H9 (cell line): ENCODE measurements at regions not wholly inside any gene's neighbourhood (a gene's known extent, or its start where the extent isn't known, plus 50 kb on each side); places are given as distances from the start of the nearest gene placed in this dataset.

ENCODE experiments used
- DNase-seq: peaks from one replicate; pipeline ENCODE4 v3.0.0-alpha.2; 2017
- H2AFZ ChIP-seq: one replicate; pipeline ENCODE4 v1.6.1; 2013; ENCODE audit warnings: mild to moderate bottlenecking, low read length, control low read depth, moderate library complexity
- H2AK5ac ChIP-seq: 2 replicates; pipeline ENCODE4 v1.6.1; 2013; ENCODE audit warnings: low read length, control low read depth, mixed read lengths; ENCODE audit not compliant: insufficient read length
- H2BK120ac ChIP-seq: one replicate; pipeline ENCODE4 v1.6.1; 2013; ENCODE audit warnings: low read depth, mild to moderate bottlenecking, low read length, control low read depth, inconsistent platforms; ENCODE audit not compliant: poor library complexity, severe bottlenecking
- H2BK12ac ChIP-seq: 2 replicates; pipeline ENCODE4 v1.6.1; 2013; ENCODE audit warnings: low read length, control low read depth, mixed read lengths, low read depth; ENCODE audit not compliant: insufficient read length
- H2BK15ac ChIP-seq: 2 replicates; pipeline ENCODE4 v1.6.1; 2013; ENCODE audit warnings: low read depth, low read length, control low read depth
- H2BK20ac ChIP-seq: one replicate; pipeline ENCODE4 v1.6.1; 2013; ENCODE audit warnings: low read depth, mild to moderate bottlenecking, low read length, control low read depth, inconsistent platforms; ENCODE audit not compliant: poor library complexity, severe bottlenecking
- H2BK5ac ChIP-seq: 2 replicates; pipeline ENCODE4 v1.6.1; 2013; ENCODE audit warnings: low read length, control low read depth, mixed read lengths; ENCODE audit not compliant: insufficient read length
- H3K14ac ChIP-seq: 2 replicates; pipeline ENCODE4 v1.6.1; 2013; ENCODE audit warnings: low read length, control low read depth; ENCODE audit not compliant: insufficient read depth
- H3K18ac ChIP-seq: 2 replicates; pipeline ENCODE4 v1.6.1; 2013; ENCODE audit warnings: low read depth, mild to moderate bottlenecking, mixed read lengths, low read length, control low read depth; ENCODE audit not compliant: insufficient read length
- H3K23ac ChIP-seq: 2 replicates; pipeline ENCODE4 v1.6.1; 2013; ENCODE audit warnings: low read length, control low read depth, mixed read lengths, low read depth; ENCODE audit not compliant: insufficient read length
- H3K23me2 ChIP-seq: 2 replicates; pipeline ENCODE4 v1.6.1; 2013; ENCODE audit warnings: low read depth, mild to moderate bottlenecking, mixed read lengths, low read length, control low read depth; ENCODE audit not compliant: insufficient read length, poor library complexity, severe bottlenecking
- H3K27ac ChIP-seq: 2 replicates; pipeline ENCODE4 v1.5.1; 2013; ENCODE audit warnings: low read length, control low read depth, mixed read lengths, low read depth; ENCODE audit not compliant: insufficient read length
- H3K27me3 ChIP-seq: 2 replicates; pipeline ENCODE4 v1.6.1; 2013; ENCODE audit warnings: low read length, control low read depth, inconsistent platforms; ENCODE audit not compliant: insufficient read depth
- H3K4ac ChIP-seq: 2 replicates; pipeline ENCODE4 v1.6.1; 2013; ENCODE audit warnings: low read depth, mild to moderate bottlenecking, control low read depth, inconsistent platforms, low read length, moderate library complexity
- H3K4me1 ChIP-seq: 2 replicates; pipeline ENCODE4 v1.6.1; 2013; ENCODE audit warnings: low read length, control low read depth, inconsistent platforms; ENCODE audit not compliant: insufficient read depth
- H3K4me2 ChIP-seq: 2 replicates; pipeline ENCODE4 v1.6.1; 2013; ENCODE audit warnings: low read length, control low read depth, mixed read lengths; ENCODE audit not compliant: insufficient read length, insufficient read depth
- H3K56ac ChIP-seq: 2 replicates; pipeline ENCODE4 v1.6.1; 2013; ENCODE audit warnings: low read depth, mild to moderate bottlenecking, mixed read lengths, low read length, control low read depth; ENCODE audit not compliant: insufficient read length
- H3K79me1 ChIP-seq: 2 replicates; pipeline ENCODE4 v1.6.1; 2013; ENCODE audit warnings: low read depth, mild to moderate bottlenecking, moderate library complexity, low read length, control low read depth, inconsistent platforms; ENCODE audit not compliant: insufficient read depth, poor library complexity, severe bottlenecking
- H3K79me2 ChIP-seq: 2 replicates; pipeline ENCODE4 v1.6.1; 2013; ENCODE audit warnings: low read length, control low read depth, inconsistent platforms; ENCODE audit not compliant: insufficient read depth
- H3K9ac ChIP-seq: 2 replicates; pipeline ENCODE4 v1.6.1; 2013; ENCODE audit warnings: low read length, control low read depth, mixed read lengths; ENCODE audit not compliant: insufficient read length; ENCODE audit errors: extremely low read depth
- H3K9me3 ChIP-seq: one replicate; pipeline ENCODE4 v1.6.1; 2013; ENCODE audit warnings: low read depth, low read length, inconsistent platforms; ENCODE audit not compliant: control insufficient read depth
- H3T11ph ChIP-seq: one replicate; pipeline ENCODE4 v1.6.1; 2013; ENCODE audit warnings: mild to moderate bottlenecking, low read length, control low read depth, inconsistent platforms
- H4K20me1 ChIP-seq: one replicate; pipeline ENCODE4 v1.6.1; 2013; ENCODE audit not compliant: control insufficient read depth, insufficient read length, insufficient read depth
- H4K5ac ChIP-seq: 2 replicates; pipeline ENCODE4 v1.6.1; 2013; ENCODE audit warnings: low read depth, mild to moderate bottlenecking, mixed read lengths, low read length, control low read depth; ENCODE audit not compliant: insufficient read length
- H4K8ac ChIP-seq: replicated peaks from 2 replicates; pipeline ENCODE4 v1.6.1; 2013; ENCODE audit warnings: low read length, control low read depth, mixed read lengths, low read depth; ENCODE audit not compliant: insufficient read length
- H4K91ac ChIP-seq: 2 replicates; pipeline ENCODE4 v1.6.1; 2013; ENCODE audit warnings: low read depth, mild to moderate bottlenecking, moderate library complexity, mixed read lengths, low read length, control low read depth; ENCODE audit not compliant: insufficient read length
- H3K27ac Mint-ChIP-seq, 3 experiments: 2 replicates in 2 of 3; 3 replicates in 1 of 3; pipeline ENCODE4 v1.8.0; 2020 to 2021; ENCODE audit warnings: mixed read lengths in 3 of 3, mild to moderate bottlenecking in 1 of 3, moderate library complexity in 1 of 3
- H3K27me3 Mint-ChIP-seq: 2 replicates; pipeline ENCODE4 v1.8.0; 2021; ENCODE audit warnings: low read depth, mild to moderate bottlenecking, moderate library complexity, mixed read lengths
- H3K36me3 Mint-ChIP-seq, 3 experiments: 2 replicates in 2 of 3; 3 replicates in 1 of 3; pipeline ENCODE4 v1.8.0; 2020 to 2021; ENCODE audit warnings: low read depth in 3 of 3, mixed read lengths in 3 of 3; ENCODE audit not compliant: insufficient read depth in 1 of 3
- H3K4me1 Mint-ChIP-seq, 2 experiments: 2 replicates each; pipeline ENCODE4 v1.8.0; 2020; ENCODE audit warnings: mixed read lengths in 2 of 2
- H3K4me3 Mint-ChIP-seq, 2 experiments: 2 replicates in 1 of 2; 3 replicates in 1 of 2; pipeline ENCODE4 v1.8.0; 2020 to 2021; ENCODE audit warnings: mild to moderate bottlenecking in 2 of 2, mixed read lengths in 2 of 2, moderate library complexity in 1 of 2
- H3K9me3 Mint-ChIP-seq, 2 experiments: 2 replicates in 1 of 2; 3 replicates in 1 of 2; pipeline ENCODE4 v1.8.0; 2020; ENCODE audit warnings: mild to moderate bottlenecking in 2 of 2, mixed read lengths in 2 of 2, moderate library complexity in 1 of 2
- WGBS: extraction: QIAGEN DNeasy Blood & Tissue Kit; methylation state at CpG from one replicate; pipeline ENCODE4 v1.1.7; 2013; ENCODE audit warnings: missing lambda C conversion rate, low lambda C conversion rate, mixed read lengths; ENCODE audit not compliant: insufficient read length; ENCODE audit errors: extremely low coverage; 5-methylcytosine and 5-hydroxymethylcytosine counted together
- TF ChIP-seq, protein P1 (sequence below): fragments of 200-600 bp; sonication (generic); conservative IDR thresholded peaks from 3 replicates; pipeline ENCODE4 v1.8.0; 2021; ENCODE audit warnings: antibody characterized with exemption, mild to moderate bottlenecking

DNA sequence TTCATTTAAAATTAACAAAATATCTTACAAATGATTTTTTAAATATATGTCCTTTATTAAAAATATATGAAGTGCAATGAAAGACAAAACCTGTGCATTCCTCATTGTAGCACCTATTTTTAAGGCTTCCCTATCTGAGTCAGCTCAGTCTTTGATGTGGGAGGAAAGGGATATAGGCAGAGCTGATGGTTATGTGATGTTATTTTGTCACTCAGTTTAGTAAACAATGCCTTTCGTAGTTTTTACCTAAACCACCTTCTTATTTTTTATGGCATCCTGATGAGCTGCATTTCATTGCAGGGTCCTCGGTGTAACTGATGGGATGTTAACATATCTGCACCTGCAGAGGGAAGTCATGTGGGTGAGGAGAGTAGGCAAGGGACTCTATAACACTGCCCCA lies 58.9 kb upstream of the FRMD6 start:
- Histone ChIP-seq H3K9me3 (no peaks in the 10 kb centered on the region), H2BK15ac (no peak overlapping the region), H3K23ac (no peak overlapping the region), H3K79me1 (no peaks in the 10 kb centered on the region), H4K8ac (no peak overlapping the region), H3K4me1 (no peaks in the 10 kb centered on the region), H3K79me2 (no peaks in the 10 kb centered on the region), H2BK12ac (no peak overlapping the region), H3K18ac (no peak overlapping the region), H3K4me2 (no peak overlapping the region), H3K27me3 (no peaks in the 10 kb centered on the region), H3K4ac (no peak overlapping the region), H2AFZ (no peak overlapping the region), H3K56ac (no peak overlapping the region), H2AK5ac (no peak overlapping the region), H4K20me1 (no peaks in the 10 kb centered on the region), H2BK120ac (no peak overlapping the region), H3K9ac (no peak overlapping the region), H3T11ph (no peak overlapping the region), H3K27ac (no peak overlapping the region), H4K5ac (no peak overlapping the region), H2BK5ac (no peak overlapping the region), H3K23me2 (no peaks in the 10 kb centered on the region), H3K14ac (no peak overlapping the region), H4K91ac (no peak overlapping the region), H2BK20ac (no peak overlapping the region)
- TF ChIP-seq, protein P1, sequence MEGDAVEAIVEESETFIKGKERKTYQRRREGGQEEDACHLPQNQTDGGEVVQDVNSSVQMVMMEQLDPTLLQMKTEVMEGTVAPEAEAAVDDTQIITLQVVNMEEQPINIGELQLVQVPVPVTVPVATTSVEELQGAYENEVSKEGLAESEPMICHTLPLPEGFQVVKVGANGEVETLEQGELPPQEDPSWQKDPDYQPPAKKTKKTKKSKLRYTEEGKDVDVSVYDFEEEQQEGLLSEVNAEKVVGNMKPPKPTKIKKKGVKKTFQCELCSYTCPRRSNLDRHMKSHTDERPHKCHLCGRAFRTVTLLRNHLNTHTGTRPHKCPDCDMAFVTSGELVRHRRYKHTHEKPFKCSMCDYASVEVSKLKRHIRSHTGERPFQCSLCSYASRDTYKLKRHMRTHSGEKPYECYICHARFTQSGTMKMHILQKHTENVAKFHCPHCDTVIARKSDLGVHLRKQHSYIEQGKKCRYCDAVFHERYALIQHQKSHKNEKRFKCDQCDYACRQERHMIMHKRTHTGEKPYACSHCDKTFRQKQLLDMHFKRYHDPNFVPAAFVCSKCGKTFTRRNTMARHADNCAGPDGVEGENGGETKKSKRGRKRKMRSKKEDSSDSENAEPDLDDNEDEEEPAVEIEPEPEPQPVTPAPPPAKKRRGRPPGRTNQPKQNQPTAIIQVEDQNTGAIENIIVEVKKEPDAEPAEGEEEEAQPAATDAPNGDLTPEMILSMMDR, result no peak
- Mint-ChIP-seq H3K4me1 (no peaks in the 10 kb centered on the region), H3K4me3 (no peak overlapping the region), H3K9me3 (no peaks in the 10 kb centered on the region), H3K27ac (no peak overlapping the region), H3K36me3 (no peaks in the 10 kb centered on the region), H3K27me3 (no peaks in the 10 kb centered on the region)
- WGBS, result no CpG with 5 or more reads among the region's 2 CpGs
- no peak for DNase-seq
